ENCODE measurements at regions not wholly inside any gene's neighbourhood (a gene's known extent, or its start where the extent isn't known, plus 50 kb on each side); places are given as distances from the start of the nearest gene placed in this dataset.
"Not testable (repeated sequence)": the region's sequence is repeated elsewhere in the genome, so short reads cannot be mapped to it uniquely, and the experiment has no call there.

DNA sequence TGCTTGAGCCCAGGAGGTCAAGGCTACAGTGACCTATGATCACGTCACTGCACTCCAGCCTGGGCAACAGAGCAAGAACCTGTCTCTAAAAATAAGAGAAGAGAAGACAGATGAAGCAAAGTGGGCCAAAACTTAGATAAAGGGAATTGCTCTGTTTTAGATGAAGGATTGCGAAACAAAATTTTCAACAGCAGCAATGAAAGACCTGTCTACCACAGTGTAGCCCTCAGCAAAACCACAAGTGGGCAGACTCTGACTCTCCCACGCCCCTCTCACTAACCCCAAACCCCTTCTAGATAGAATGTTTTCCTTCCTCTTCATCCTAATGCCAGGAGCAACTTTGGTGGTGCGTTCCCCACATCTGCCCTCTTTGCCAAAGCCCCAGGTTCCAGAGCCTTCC, 105.6 kb upstream of the ALDH3B2 start:
- DNase-seq, result no peak
- H3K4me3 ChIP-seq (ENCODE audit: low read depth, low read length), result no peak overlapping the region
- H3K36me3 ChIP-seq (replicated peaks), result no peaks in the 10 kb centered on the region
- no peak overlapping the region for H3K27ac ChIP-seq
- TF ChIP-seq, protein P1, sequence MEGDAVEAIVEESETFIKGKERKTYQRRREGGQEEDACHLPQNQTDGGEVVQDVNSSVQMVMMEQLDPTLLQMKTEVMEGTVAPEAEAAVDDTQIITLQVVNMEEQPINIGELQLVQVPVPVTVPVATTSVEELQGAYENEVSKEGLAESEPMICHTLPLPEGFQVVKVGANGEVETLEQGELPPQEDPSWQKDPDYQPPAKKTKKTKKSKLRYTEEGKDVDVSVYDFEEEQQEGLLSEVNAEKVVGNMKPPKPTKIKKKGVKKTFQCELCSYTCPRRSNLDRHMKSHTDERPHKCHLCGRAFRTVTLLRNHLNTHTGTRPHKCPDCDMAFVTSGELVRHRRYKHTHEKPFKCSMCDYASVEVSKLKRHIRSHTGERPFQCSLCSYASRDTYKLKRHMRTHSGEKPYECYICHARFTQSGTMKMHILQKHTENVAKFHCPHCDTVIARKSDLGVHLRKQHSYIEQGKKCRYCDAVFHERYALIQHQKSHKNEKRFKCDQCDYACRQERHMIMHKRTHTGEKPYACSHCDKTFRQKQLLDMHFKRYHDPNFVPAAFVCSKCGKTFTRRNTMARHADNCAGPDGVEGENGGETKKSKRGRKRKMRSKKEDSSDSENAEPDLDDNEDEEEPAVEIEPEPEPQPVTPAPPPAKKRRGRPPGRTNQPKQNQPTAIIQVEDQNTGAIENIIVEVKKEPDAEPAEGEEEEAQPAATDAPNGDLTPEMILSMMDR (IDR thresholded peaks at IDR 0.05; ENCODE audit: low read depth, low read length, missing control alignments), result no peak
- in situ Hi-C loops (cut with HindIII; ENCODE audit: low pct_ligation_motif_present, low sequenced_read_pairs), result no loop called here
- H3K27me3 ChIP-seq (replicated peaks), result no peaks in the 10 kb centered on the region

DNA sequence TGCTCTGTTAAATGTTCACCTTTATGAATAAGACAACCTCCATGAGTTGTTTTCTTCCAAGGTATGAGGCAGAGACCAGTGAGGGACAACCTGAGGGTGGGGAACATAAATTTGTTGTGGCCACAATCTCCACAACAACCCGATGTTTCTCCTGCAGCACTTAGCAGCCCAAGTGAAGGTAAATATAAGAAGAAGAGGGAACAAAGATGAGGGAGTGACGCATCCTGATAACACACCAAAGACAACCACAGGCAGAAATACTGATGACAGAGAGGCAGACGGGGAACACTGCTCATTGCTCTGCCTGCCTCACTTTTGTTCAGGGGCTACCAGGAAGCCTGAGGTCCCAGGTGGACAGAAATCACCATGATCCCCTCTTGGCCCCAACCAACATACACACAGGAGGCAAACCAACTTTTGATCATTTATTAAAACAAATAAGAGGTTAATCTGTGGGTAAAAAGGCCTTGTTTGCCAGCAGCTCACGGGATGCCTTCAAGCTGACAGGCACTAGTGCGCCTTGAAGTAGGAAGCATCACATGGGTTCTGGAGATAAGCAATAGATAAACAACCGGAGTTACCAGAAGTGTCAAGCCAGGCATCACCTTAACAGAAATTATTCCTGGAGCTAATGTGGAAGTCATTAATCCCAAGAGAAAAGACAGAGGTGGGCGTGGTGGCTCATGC, 104.9 kb upstream of the ALDH3B2 start:
- H3K36me3 ChIP-seq (replicated peaks); H3K27me3 ChIP-seq (replicated peaks); H3K4me3 ChIP-seq (ENCODE audit: low read depth, low read length); DNase-seq; in situ Hi-C loops (cut with HindIII; ENCODE audit: low pct_ligation_motif_present, low sequenced_read_pairs); H3K27ac ChIP-seq: not testable (repeated sequence)

DNA sequence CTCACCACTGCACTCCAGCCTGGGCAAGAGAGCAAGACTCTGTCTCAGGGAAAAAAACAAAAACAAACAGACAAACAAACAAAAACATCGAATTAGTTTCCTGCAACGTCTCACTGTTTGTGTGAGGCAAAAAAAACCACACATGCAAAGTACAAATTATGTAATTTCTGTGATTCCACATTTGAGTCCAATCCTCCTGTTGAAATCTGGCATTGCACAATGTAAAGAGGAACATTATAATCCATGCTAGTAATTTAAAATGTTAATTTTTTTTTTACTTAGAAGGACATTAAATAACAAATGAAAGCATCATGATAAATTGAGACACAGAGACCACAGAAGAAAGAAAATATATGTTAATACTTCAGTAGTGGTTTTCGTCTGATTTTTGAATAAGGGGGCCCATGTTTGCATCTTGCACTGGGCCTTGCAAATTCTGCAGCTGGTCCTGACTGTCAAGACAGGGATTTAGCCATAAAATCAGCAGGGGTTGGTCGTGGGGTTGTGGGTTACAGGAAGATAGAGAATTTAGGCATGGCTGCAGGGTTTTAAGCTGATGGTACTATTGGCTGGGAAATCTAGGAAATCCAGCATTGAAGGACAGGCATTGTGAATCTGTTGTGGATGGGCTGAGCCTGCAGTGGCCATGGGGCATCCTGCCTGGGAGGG, 102.6 kb upstream of the ALDH3B2 start:
- Histone ChIP-seq H3K27me3 (replicated peaks) (no peaks in the 10 kb centered on the region), H3K4me3 (ENCODE audit: low read depth, low read length) (no peak overlapping the region), H3K27ac (no peak overlapping the region), H3K36me3 (replicated peaks) (no peaks in the 10 kb centered on the region)
- no peak for DNase-seq
- in situ Hi-C loops (cut with HindIII; ENCODE audit: low pct_ligation_motif_present, low sequenced_read_pairs), result no loop called here
- TF ChIP-seq, protein P1 (IDR thresholded peaks at IDR 0.05; ENCODE audit: low read depth, low read length, missing control alignments), result no peak

DNA sequence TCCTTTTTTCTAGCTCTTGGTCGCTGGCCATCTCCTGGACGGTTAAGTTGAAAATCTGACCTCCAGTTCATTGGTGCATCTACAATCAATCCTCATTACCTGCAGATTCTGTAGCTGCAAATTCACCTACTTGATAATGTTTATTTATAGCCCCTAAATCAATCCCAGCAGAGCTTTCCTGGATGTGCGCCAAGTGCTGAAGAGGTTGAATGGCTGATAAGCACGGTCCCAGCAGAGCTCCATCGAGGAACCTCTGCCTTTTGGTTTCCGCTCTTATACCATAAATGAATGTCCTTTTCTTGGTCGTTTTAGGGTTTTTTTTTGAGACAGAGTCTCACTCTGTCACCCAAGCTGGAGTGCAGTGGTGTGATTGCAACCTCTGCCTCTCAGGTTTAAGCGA, 99.8 kb upstream of the ALDH3B2 start:
- DNase-seq; in situ Hi-C loops (cut with HindIII; ENCODE audit: low pct_ligation_motif_present, low sequenced_read_pairs); H3K27ac ChIP-seq; H3K4me3 ChIP-seq (ENCODE audit: low read depth, low read length); H3K27me3 ChIP-seq (replicated peaks); H3K36me3 ChIP-seq (replicated peaks): not testable (repeated sequence)

DNA sequence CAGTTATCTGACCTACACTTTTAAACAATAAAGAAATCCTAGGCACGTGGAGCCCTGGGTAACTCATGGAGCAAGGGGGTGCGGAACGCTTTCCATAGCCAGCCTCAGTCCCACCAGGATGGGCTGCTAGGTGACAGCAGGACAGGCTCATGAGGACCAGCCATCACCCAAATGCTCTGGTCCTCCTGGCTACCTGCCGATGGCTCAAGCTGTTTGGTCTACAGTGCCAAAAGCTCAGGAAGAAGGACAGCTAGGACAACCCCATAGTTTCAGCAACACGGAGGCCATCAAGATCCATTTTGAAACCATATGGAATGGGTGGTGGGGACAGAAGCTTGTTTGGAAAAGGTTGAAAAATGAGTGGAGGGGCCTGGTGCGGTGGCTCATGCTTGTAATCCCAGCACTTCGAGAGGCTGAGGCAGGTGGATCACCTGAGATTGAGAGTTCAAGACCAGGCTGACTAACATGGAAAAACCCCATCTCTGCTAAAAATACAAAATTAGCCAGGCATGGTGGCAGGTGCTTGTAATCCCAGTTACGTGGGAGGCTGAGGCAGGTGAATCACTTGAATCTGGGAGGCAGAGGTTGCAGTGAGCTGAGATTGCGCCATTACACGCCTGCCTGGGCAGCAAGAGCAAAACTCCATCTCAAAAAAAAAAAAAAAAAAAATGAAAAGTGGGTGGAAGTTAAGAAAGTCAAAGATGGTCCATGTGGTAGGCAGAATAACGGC, 93.7 kb upstream of the ALDH3B2 start:
- H3K36me3 ChIP-seq (replicated peaks); H3K27me3 ChIP-seq (replicated peaks); DNase-seq; H3K27ac ChIP-seq; H3K4me3 ChIP-seq (ENCODE audit: low read depth, low read length); in situ Hi-C loops (cut with HindIII; ENCODE audit: low pct_ligation_motif_present, low sequenced_read_pairs): not testable (repeated sequence)

DNA sequence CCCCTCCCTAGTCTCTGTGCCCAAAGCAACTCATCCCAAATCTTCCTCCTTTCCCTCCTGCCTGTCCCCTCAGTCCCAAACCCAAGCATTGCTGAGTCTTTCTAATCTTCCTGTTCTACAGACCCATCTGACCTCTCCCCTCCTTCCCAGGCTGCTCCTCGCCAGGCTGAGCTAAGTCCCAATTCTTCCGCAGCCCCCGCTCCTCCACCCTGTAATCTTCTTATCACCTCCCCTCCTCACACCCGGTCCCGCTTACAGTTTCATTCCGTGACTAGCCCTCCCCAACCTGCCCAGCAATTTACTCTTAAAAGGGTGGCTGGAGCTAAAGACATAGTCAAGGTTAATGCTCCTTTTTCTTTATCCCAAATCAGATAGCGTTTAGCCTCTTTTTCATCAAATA, 86.8 kb upstream of the ALDH3B2 start:
- H3K27ac ChIP-seq; H3K27me3 ChIP-seq (replicated peaks); H3K4me3 ChIP-seq (ENCODE audit: low read depth, low read length); H3K36me3 ChIP-seq (replicated peaks); in situ Hi-C loops (cut with HindIII; ENCODE audit: low pct_ligation_motif_present, low sequenced_read_pairs); DNase-seq: not testable (repeated sequence)

DNA sequence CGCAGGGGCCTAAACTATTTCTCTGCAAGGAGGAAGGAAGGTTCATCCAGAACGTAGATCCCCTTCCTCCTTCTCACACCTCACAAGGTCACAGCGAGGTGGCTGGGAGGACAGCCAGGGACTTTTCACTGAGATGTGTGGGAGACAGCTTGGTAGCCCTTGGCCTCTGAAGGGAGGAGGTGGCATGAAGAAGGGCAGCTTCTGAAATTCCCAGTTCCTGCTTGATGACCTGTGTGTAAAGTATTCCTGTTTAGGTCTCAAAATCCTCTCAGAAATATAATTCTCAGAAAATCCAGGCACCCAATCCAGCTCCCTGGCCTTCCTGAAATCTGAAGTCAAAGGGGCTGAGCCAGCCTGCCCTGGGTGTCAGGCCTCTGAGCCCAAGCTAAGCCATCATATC, 84.9 kb upstream of the ALDH3B2 start:
- H3K27me3 ChIP-seq (replicated peaks); H3K4me3 ChIP-seq (ENCODE audit: low read depth, low read length); DNase-seq; H3K27ac ChIP-seq; in situ Hi-C loops (cut with HindIII; ENCODE audit: low pct_ligation_motif_present, low sequenced_read_pairs); H3K36me3 ChIP-seq (replicated peaks): not testable (repeated sequence)

DNA sequence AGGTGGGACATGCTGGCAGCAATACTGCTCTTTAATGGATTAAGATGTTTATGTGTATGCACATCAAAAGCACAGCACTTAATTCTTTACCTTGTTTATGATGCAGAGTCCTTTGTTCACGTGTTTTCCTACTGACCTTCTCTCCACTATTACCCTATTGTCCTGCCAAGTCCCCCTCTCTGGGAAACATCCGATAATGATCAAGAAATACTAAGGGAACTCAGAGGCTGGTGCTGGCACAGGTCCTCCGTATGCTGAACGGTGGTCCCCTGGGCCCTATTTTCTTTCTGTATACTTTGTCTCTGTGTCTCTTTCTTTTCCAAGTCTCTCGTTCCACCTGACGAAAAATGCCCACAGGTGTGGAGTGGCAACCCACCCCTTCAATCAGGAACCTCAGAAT, 84.0 kb upstream of the ALDH3B2 start:
- H3K36me3 ChIP-seq (replicated peaks); H3K27ac ChIP-seq; H3K27me3 ChIP-seq (replicated peaks); in situ Hi-C loops (cut with HindIII; ENCODE audit: low pct_ligation_motif_present, low sequenced_read_pairs); H3K4me3 ChIP-seq (ENCODE audit: low read depth, low read length); DNase-seq: not testable (repeated sequence)

DNA sequence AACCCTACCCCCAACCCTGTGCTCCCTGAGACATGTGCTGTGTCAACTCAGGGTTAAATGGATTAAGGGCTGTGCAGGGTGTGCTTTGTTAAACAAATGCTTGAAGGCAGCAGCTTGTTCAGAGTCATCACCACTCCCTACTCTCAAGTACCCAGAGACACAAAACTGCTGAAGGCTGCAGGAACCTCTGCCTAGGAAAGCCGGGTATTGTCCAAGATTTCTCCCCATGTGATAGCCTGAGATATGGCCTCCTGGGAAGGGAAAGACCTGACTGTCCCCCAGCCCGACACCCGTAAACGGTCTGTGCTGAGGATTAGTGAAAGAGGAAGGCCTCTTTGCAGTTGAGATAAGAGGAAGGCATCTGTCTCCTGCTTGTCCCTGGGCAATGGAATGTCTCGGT, 83.6 kb upstream of the ALDH3B2 start:
- H3K36me3 ChIP-seq (replicated peaks); DNase-seq; H3K27ac ChIP-seq; in situ Hi-C loops (cut with HindIII; ENCODE audit: low pct_ligation_motif_present, low sequenced_read_pairs); H3K4me3 ChIP-seq (ENCODE audit: low read depth, low read length); H3K27me3 ChIP-seq (replicated peaks): not testable (repeated sequence)

DNA sequence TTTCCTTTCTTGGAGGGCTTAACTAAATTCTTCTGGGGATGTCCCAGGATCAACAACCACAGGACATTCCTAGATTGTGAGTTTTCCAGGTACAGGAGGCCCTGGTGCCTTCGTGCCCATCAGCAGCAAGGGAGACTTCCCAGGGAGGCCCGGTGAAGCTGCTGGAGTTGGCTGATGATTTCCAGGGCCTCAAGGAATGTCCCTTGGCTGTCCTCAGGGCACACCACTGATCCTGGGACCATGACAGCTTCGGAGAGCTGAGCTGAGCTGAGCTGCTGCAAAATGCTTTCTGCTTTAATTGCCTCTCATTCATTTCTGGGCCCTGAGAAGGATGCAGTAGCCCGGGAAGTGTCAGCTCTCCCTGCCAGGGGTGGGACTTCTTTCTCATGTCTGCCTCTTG, 79.4 kb upstream of the ALDH3B2 start:
- in situ Hi-C loops (cut with HindIII; ENCODE audit: low pct_ligation_motif_present, low sequenced_read_pairs); H3K27ac ChIP-seq; H3K27me3 ChIP-seq (replicated peaks); DNase-seq; H3K36me3 ChIP-seq (replicated peaks); H3K4me3 ChIP-seq (ENCODE audit: low read depth, low read length): not testable (repeated sequence)

Measured in brain microvascular endothelial cell (primary cell).